Endometrium (tissue), 2 donors: ENCODE measurements at regions not wholly inside any gene's neighbourhood (a gene's known extent, or its start where the extent isn't known, plus 50 kb on each side); places are given as distances from the start of the nearest gene placed in this dataset.

Experiments used
- FAIRE-seq: peaks from 2 replicates; lab custom pipeline; 2012; peaks lifted over from hg19 to GRCh38; lab: Jason Lieb, UNC
- donor health status: control.
- donor health status: control.

GRCh38 chr13:32861304-32861703, 154.9 kb upstream of the KL start:
- FAIRE-seq: no peak

GRCh38 chr13:32863596-32863995, 152.6 kb upstream of the KL start:
- FAIRE-seq: no peak

DNA sequence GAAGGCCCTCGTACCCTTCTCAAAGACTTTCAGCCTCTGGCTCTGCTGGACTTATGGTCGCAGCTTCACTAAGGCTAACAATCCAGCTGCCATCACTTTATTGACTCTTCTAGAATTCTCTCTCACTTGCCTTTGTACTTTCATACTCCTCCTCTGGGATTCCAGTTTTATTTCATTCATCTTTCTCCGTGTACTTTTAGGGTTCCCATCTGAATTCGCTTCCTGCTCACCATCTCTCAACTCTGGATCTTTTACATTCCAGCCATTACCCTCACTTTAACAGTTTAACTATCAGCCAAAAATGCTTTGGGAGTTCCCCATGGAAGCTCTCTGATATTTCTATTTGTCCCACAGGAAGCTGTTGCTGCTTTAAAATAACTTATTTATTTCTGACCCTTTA, 149.3 kb upstream of the KL start:
- no peak for FAIRE-seq

DNA sequence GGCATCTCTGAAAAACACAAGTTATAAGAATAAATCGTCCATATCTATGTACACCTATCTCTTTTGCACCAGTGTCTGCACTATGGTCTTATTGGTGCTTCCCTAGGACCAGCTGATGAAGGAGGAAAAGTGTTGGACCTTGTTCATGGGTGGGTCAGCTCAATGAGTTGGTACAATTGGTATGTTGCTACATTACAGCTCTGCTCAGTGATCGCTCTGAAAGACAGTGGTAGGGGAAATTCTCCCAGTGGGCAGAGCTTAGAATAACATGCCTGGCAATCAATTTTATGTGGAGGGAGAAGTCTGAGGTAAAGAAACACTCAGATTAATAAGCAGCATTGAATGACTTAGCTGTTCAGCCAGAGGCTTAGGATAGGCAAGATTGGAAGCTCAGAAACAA, 138.7 kb upstream of the KL start:
- no peak for FAIRE-seq

- no peak for FAIRE-seq
Measured at GRCh38 chr13:32878163-32878562, 138.1 kb upstream of the KL start.

GRCh38 chr13:32880636-32881035, 135.6 kb upstream of the KL start:
- no peak for FAIRE-seq

- FAIRE-seq: no peak
Measured at GRCh38 chr13:32881074-32881776, 135.0 kb upstream of the KL start.

- no peak for FAIRE-seq
Measured at GRCh38 chr13:32881777-32882145, 134.5 kb upstream of the KL start.

DNA sequence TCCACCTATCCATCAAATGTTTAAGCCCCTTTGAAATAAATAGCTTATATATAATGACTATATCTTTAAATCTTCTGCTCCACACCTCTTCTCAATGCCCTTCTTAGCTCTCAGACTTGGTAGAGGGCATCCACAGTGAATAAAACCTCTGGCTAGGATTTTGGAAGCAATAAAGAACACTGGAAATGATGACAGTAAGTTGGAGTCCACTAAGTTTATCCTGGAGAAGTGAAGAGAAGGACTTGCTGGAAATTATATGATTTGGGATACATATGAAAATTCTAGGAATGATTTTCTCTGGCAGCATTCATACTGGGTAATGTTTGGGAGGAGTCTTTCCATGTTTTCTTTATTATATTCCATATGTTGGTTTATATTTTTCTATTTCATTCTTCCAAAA, 133.5 kb upstream of the KL start:
- FAIRE-seq: no peak

DNA sequence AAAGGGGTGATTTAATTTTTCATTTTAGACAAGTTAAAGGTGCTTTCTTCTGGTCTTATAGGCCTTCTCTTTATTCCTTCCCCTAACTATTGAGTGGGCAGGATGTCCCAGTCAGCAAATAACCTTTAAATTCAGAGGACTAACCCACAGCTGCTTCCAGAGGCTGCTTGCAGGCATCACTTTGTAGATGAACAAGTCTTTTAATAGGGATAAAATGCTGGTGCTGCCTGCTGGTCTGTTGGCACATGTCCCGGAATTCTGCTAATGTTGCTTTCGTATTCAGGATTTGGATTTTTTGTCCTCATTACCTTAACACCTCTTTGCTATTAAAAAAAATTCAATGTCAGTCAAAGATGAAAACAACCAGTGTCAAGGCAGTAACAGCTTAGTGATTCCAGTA, 132.7 kb upstream of the KL start:
- peak; percentile 62 for FAIRE-seq

- FAIRE-seq: no peak
Measured at GRCh38 chr13:32887617-32888016, 128.6 kb upstream of the KL start.

- FAIRE-seq: no peak
Measured at GRCh38 chr13:32889986-32890565, 126.1 kb upstream of the KL start.

DNA sequence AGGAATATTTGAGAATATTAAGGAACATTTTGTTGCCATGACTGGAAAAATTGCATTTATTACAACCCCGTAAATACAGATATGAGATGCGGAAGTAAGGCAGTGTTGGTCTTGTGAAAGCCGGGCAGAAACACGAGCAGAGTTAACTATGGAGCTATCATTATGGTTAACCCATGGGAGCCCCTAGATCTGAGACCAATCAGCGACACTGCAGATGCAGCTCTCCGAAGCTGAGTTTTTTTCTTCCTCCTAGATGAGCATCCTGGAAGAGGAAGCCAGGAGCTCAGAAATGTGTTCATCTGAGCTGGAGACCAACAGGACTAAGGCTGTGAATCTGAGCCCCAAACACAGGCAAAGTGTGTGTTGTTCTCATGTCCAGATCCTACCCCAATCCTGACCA, 123.0 kb upstream of the KL start:
- no peak for FAIRE-seq

DNA sequence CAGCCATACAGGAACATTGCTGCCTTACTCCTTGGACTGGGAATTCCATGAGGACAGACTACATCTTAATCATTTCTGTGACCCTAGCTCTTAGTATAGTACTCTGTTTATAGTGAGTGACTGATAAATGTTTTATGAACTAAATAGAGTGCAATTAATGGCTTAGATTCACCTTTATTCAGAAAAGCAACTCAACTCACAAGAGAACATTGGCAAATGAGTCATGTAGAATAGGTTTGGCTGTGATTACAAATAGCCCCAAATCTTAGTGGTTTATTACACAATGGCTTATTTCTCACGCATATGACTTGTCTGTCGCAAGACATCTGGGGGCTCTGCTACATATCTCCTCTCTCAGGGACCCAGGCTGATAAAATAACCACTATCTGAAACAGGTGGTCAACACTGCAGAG, 121.6 kb upstream of the KL start:
- no peak for FAIRE-seq

- FAIRE-seq: no peak
Measured at GRCh38 chr13:32895296-32895695, 120.9 kb upstream of the KL start.

DNA sequence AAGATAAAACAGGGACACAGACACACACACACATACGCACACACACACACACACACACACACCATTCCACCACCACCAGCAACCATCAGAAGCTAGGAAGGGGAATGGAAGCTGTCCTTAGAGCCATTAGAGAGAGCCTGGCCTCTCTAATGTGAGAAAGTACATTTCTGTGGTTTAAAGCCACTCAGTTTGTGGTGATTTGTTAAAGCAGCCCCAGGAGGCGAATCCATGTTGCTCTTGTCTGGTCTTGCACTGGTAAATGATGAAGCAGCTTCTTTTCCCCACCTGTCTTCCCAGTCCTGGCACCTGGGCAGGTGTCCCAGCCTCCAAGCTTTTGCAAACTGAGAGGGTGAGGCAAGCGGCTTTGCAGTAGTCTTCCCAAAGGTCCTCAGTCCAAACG, 118.9 kb upstream of the KL start:
- FAIRE-seq: no peak

GRCh38 chr13:32902029-32902780, 114.0 kb upstream of the KL start:
- FAIRE-seq: no peak

DNA sequence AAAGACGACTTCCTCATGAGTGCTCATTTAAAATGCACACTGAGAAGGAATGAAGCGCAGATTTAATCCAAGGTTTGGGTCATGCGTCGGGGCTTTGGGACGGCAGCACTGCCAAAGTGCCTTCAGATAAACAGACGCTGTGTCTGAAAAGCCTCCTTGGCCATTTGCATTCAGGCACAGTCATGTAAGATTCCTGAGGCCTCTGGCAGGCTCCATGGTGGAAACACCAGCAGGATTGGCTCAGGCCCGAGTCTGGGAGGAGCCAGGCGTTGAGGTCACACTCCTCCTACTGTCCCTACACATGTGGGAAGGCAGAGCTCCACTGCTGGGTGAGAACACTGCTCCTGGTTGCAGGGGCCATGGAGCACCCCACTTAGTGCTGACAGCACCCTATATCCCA, 113.3 kb upstream of the KL start:
- FAIRE-seq: no peak

GRCh38 chr13:32903720-32904119, 112.5 kb upstream of the KL start:
- no peak for FAIRE-seq

- no peak for FAIRE-seq
Measured at GRCh38 chr13:32904266-32904665, 112.0 kb upstream of the KL start.

DNA sequence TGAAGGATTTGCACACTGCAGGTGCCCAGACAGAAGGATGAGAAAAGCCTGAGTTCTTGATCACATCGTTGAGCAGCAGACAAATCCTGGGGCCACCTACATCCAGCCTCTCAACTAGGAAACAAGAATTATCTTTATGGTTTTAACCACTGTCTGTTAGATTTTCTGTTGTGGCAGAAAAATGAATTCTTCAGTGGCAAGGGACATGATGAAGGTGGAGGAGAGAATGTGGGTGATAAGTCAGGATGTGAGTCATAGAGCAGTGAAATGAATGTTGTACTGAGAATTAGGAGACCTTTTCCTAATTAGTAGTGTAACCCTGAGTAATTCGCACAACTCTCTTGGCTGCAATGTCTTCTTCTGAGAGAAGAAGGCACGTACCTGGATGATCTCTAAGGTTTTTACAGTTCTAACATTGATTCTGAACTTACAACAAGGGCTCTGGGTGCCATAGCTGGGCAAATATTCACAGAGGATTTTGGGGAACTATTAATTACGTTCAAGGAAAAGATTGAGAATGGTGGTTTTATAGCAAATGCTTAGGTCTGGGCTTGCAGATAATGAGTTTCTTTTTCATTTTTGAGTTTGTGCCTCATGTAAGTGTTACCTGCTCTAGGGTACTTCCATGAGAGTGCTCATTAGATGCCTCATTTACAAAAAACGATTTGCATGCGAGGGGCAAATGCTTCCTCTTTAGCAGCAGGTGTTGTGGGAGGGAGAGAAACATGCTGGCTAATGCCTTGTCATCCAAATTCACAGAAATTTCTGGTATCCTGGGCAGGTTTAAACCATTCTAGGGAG, 111.0 kb upstream of the KL start:
- no peak for FAIRE-seq

DNA sequence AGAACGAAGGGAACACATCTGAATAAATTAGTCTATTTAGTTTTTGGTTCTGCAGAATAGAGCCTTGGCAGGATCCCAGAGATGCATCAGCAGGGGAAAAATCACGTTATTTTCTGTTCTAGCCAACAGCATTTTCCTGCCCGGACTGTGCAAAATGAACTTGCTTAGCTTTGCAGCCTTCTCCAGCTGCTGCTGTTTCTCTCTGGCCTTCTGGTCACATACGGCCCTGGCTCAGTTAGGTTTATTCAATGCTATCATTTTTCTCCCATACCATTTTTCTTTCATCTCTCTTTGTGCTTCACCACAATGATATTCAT, 110.4 kb upstream of the KL start:
- no peak for FAIRE-seq

- FAIRE-seq: peak; percentile 85
Measured at GRCh38 chr13:32907211-32907610, 109.0 kb upstream of the KL start.
